Muscle of arm (tissue), 1 donor: ENCODE measurements at regions not wholly inside any gene's neighbourhood (a gene's known extent, or its start where the extent isn't known, plus 50 kb on each side); places are given as distances from the start of the nearest gene placed in this dataset.

Source experiments
- DNase-seq: peaks from one replicate; pipeline ENCODE4 v3.0.0-alpha.2; 2013

DNA sequence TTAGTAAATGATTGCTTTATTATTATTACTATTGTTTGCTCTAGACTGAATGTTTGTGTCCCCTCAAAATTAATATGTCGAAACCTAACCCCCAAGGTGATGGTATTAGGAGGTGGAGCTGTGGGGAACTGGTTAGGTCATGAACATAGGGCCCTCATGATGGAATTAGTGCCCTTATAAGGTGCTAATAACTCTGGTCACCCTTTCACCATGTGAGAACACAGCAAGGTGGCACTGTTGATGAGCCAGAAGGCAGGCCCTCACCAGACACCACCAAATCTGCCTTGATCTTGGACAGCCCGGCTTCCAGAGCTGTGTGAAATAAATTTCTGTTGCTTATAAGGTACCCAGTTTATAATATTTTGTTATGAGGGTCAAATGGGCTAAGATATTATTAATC lies 95.8 kb downstream of the BDNF start:
- DNase-seq = no peak

DNA sequence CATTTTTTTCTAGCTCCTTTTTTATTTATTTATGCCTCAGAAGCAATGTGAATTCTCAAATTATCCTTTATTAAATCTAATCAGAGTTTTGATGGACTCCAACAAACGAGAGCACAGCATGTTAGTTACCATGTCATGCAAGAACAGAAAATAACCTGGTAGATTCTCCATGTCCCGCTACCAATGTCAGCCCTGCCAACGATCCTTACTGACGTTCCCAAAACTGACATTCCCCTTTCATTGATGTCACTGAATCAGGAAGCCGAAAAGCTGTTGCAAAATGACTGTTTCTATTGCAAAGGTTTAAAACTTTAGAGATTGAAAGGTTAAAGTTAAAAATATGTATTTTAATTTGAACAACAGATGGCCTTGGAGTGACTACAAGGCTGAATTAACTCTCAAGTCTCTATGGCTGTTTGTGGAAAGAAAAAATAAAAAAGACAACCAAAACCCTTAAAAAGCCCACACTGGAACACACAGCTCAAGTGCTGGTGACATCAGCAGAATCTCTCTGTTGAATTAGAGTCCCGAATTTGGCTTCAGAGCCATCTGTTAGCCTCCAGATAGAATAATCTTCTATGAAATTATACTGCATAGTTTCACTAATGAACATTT lies 96.8 kb downstream of the BDNF start:
- DNase-seq = no peak

DNA sequence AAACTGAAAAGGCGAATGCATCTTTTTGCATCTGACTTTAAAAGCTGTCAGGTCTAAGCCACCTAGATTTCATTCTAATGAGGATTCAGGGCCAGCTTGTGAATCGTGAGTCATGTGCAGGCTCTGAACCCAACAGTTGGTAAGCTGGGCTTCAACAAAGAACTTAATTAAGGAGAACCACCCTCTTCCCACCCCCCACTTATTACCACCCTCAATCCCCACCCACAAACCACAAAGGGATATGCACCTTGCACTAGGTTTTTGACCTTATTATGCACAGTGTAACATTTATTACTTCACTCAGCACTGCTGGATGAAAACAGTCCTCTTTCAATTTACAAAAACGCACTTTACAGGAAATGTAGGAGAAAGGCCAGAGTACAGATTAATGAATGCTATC lies 94.1 kb upstream of the LIN7C start:
- DNase-seq = no peak

DNA sequence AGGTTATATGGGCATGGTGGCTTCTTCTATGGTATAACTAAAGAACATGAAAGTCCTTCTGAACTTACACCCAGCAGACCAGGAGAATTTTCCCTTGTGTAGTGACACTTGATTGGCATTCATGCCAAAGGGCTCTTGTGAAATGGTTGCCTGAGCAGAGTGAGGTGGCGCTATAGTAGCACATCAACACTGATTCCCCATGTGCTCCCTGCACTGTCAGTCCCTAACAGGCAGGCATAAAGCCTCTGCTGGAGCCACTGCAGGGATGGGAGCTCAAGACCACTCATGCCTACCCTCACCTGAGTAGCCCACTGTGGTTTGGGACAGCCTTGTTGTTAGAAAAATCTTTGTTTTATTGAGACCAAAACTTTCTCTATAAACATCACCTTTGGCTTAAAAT lies 92.6 kb upstream of the LIN7C start:
- DNase-seq = no peak

DNA sequence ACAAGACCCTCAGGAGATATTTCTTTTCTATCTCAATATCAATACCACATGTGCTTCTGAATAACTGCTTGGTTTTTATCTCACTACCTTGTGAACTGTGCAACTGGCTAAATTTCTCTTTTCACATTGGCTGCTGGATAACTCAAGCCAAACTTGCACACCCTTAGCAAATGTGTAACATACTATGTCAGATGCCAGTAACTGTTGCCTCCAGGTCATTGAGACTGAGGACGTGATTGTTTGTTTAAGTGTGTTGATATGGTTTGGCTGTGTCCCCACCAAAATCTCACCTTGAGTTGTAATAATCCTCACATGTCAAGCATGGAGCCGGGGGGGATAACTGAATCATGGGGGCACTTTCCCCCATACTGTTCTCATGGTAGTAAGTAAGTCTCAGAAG lies 90.2 kb upstream of the LIN7C start:
- no peak for DNase-seq

DNA sequence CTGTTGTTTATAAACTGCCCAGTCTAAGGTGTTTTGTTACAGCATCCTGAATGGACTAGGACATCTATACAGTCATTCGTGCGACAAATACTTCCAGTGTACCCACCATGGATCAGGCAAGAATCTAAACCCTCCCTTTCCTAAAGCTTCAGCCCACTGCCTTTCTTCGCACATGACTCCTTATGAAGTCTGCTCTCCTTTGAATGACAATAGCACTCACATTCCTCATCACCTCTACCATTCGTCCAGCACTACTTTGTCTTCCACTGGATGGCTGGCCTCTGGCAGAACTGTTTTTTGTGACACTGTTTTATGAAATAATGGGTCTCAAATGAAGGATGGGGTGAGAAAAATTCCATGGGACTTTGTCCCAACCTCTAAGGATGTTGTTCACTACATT lies 89.8 kb upstream of the LIN7C start:
- no peak for DNase-seq

DNA sequence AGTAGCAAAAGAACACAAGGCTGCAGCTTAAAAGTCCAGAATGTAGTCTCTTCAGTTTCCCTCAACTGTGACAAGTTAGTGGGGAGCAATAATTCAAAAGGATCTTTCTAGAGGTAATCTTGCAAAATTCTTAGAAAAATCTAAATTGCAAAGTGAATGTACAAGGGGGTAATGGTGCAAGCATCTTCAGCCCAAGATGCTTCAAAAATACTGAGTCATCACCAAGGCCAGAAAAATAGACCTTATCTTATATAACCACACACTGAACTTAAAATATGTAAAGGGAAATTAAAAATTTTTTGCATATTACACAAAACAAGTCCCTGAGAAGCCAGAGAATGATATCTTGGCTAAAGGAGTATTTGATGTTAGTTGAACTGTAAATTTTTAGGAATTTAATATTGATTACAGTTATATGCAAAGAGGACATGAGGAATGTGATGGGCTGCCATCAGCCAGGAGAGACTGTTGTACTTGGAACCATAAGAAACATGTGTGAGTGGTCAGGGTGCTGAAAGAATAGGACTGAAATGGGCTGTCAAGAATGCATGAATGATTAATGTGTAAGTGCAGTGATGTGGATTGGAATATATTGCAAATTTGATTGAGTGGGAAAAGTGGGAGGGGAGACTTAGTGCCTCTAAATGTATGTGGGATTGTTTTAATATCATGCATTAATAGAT lies 85.7 kb upstream of the LIN7C start:
- no peak for DNase-seq

DNA sequence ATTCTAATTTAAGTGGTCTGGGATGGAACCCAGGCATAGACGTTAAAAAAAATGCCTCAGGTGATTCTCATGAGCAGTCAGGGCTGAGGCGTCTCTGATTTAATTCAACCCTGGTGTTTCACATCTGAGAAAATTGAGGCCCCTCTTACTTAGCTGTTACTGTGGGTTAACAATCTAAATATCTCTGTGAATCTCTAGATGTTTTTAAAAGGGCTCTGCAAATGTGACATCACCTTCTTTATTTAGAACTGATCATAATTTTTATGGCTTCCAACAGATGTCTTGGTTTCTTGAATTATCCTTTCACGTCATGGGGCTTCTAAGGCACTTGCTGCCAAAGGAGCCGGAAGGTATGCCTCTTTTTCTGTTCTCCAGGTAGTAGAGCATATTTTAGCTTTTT lies 76.1 kb upstream of the LIN7C start:
- DNase-seq = no peak

DNA sequence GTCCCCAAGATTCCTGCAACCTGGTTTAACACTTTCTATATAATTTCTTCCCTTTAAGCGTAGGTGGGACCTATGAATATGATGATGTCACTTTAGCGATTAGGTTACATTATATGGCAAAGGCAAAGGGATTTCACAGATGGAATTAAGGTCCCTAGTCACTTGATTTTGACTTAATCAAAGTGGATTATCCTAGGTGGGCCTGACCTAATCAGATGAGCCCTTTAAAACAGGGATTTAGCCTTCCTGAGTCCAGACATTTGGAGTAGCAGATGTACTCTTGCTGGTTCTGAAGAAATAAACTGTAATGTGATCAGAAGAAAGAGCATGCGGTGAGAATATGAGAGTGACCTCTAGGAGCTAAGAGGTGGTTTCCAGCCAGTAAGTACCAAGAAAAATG lies 67.8 kb upstream of the LIN7C start:
- DNase-seq = no peak

DNA sequence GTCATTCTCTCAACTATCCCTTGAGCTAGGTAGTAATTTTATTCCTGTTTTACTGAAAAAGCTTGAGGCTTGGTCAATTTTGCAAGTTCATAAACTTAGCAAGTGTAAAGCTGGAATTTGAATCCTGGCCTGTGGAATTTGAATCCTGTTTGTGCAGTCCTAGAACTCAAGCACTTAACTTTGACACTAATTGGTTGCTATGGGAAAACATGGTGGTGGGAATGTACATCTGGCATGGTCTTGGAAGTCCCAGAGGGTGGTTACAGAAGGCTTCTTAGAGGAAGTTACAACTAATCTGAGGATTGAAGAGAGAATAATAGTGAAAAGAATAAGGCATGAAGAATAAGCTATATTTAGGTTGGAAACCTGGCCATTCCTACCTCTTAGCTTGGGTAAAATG lies 66.5 kb upstream of the LIN7C start:
- no peak for DNase-seq

DNA sequence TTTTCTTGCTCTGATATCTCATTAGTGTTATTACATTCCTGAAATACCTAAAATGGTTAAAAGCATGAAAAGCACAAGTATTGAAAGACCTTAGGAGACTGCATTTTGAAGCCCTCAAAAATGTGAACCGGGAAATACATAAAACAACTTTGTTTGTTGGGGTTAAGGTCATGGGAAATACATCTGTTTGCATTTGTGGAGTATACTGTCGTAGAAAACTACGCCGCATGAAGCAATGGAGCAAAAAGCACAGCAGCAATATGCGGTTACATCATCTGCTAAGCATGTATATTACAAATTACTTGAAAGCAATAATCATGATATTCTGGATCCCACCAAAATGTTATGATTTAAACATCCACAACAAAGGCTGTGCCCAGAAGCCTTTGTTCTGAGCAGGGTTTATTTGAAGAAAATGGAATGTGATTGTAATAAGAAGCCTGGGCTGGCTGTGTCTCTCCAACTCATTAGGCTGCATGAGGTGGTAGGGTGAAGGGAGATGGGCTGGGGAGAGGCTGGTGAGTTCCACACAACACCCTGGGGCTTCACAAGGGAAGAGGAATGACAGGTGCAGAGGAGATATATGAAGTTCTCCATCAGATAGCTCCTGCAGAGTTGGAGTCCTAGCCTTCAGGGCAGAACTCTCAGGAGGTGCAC lies 64.7 kb upstream of the LIN7C start:
- DNase-seq = peak; percentile 38

DNA sequence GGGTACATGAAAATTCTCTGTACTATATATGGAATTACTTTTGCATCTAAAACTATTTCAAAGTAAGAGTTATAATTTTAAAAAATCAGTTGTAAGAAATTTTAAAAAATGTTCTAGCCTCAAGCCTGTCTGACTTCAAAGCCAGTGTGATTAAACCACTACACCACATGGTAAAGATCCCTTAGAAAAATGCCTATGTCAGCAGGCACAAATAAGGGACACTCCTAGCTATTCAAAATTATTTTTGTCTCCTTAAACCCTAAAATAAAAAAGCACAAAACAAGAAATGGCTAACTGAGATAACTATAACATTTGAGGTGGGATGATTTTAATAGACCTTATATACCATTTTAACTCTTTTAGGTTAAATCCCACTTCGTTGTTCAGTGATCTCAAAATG lies 64.0 kb upstream of the LIN7C start:
- no peak for DNase-seq

DNA sequence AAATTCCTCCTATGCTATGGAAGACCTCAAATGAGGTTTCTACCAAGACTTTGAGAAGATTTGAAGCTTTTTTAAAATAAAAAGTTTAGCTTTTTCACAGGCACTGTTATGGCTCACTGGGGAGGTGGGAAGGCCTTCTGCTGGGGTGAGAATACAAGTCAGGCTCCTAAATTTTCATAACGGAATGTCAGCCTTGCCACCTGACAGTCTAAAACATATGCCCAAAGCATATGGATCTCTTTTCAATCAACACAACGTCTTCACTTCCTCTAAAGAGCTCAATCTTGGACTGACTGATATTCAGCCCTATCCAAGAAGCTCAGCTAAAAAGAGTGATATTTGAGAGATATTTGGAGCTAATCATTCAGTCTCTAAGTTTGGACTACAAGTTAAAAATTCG lies 57.1 kb upstream of the LIN7C start:
- DNase-seq = no peak

DNA sequence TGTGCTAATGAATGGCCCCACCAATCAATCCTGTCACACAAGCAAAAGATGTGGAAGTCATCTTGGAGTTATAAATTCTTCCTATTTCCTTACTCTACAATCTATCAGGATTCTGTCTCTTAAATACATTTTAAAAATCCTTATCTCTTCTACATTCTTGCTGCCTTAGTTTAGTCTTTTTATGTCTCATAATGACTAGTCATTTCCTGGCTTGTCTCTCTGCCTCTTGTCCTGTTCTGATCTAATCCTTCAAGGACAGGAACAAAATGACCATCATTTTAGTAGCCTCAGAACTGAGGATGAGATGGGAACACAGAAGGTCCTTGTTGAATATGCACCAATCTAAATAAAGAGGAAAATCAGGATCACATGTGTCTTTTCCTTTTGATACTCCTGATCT lies 56.6 kb upstream of the LIN7C start:
- no peak for DNase-seq

DNA sequence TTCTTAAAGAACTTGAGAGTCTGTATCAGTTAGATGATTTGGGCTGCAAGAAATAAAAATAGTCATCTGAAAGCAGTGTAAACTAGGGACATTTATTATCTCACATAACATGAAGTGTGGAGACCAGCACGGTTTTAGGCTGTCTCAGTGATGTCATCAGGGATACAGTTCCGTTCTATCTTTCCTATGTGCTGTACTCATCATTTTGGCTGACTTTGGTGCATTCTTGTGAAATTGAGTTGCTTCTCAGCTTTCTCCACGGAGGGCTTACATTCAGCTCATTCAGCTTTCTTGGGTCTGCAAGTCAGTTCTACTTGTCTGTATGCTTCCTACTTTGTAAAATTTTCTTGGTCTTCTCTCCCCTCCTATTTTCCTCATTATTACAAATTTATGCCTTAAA lies 51.8 kb upstream of the LIN7C start:
- DNase-seq = no peak

DNA sequence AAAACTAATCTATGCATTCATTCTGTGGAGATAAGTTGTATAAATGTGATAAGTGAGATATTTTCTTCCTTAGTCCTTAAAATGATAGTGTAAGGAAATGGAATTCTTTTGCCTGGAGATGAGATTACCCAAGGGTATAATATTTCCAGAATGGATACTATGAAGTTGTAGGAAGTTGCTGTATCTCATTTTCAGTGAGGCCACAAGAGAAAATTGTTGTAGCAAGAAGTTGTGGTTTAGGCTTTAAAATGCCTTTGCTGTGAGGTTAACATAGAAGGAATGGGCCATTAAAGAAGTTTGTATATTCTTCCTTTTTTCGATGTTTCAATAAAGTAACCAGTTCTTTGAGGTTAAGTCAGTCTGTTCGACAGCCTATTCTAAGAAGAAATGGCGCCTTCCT lies 50.7 kb upstream of the LIN7C start:
- no peak for DNase-seq
